Testis (tissue), 2 donors: ENCODE measurements at regions not wholly inside any gene's neighbourhood (a gene's known extent, or its start where the extent isn't known, plus 50 kb on each side); places are given as distances from the start of the nearest gene placed in this dataset.

ENCODE experiments used
- POLR2A ChIP-seq: fragments of 450-650 bp; IDR thresholded peaks from one replicate; pipeline ENCODE4 v1.6.1; 2017; ENCODE audit warnings: antibody characterized with exemption, mild to moderate bottlenecking, moderate library complexity
- TF ChIP-seq, protein P1 (sequence below), 3 experiments: fragments of 450-650 bp in 2 of 3; fragments of 200-600 bp in 1 of 3; sonication (generic) in 1 of 3; IDR thresholded peaks; one replicate each; pipeline ENCODE4 v1.5.1; 2016 to 2019; ENCODE audit warnings: antibody characterized with exemption in 3 of 3, mild to moderate bottlenecking in 2 of 3, moderate library complexity in 1 of 3

DNA sequence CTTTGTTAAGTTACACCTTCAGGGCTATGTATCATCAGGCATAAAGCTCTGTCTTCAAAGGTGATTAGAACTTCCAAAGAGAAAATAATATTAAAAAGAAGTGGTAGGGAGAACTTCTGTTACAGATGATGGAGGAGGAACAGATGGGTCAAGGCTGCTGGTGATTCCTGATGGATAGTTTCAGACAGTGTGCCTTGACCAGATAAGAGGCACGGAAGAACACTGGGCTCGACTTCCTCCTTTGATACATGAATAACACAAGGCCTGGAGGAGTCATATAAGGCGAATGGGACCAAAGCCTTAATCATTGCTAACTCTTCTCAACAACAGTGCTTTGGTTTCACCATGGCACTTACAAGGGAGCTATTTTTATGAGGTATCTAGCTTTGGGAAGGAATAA is 128.1 kb upstream of the RXFP2 start:
- TF ChIP-seq POLR2A: no peak
- TF ChIP-seq, protein P1, sequence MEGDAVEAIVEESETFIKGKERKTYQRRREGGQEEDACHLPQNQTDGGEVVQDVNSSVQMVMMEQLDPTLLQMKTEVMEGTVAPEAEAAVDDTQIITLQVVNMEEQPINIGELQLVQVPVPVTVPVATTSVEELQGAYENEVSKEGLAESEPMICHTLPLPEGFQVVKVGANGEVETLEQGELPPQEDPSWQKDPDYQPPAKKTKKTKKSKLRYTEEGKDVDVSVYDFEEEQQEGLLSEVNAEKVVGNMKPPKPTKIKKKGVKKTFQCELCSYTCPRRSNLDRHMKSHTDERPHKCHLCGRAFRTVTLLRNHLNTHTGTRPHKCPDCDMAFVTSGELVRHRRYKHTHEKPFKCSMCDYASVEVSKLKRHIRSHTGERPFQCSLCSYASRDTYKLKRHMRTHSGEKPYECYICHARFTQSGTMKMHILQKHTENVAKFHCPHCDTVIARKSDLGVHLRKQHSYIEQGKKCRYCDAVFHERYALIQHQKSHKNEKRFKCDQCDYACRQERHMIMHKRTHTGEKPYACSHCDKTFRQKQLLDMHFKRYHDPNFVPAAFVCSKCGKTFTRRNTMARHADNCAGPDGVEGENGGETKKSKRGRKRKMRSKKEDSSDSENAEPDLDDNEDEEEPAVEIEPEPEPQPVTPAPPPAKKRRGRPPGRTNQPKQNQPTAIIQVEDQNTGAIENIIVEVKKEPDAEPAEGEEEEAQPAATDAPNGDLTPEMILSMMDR (IDR thresholded peaks at IDR 0.05): no peak
